Endothelial cell of umbilical vein (primary cell): ENCODE measurements at regions not wholly inside any gene's neighbourhood (a gene's known extent, or its start where the extent isn't known, plus 50 kb on each side); places are given as distances from the start of the nearest gene placed in this dataset.

Experiments used
- BruUV-seq: library from RNA; stranded (reverse); fragments of 400-500 nt; replicated peaks from 2 replicates; lab custom pipeline; 2021; lab: Mats Ljungman, UMichigan
- CTCF ChIA-PET: fragments of 300-600, 350-600 bp; sonication (Branson Sonifier 250); formaldehyde crosslinking; loops from one replicate; lab custom pipeline; 2021; ENCODE audit warnings: antibody characterized with exemption, inconsistent platforms; lab: Charles Lee
- POLR2A ChIA-PET: fragments of 300-600, 350-600 bp; sonication (Branson Sonifier 250); formaldehyde crosslinking; loops from one replicate; lab custom pipeline; 2021; ENCODE audit warnings: antibody characterized with exemption, inconsistent platforms; lab: Charles Lee
- DNase-seq: peaks from one replicate; pipeline ENCODE4 v3.0.0-alpha.2; 2011; ENCODE audit warnings: low read depth, low spot score
- FAIRE-seq: peaks from 2 replicates; lab custom pipeline; 2011; peaks lifted over from hg19 to GRCh38; lab: Jason Lieb, UNC
- H2AFZ ChIP-seq: 2 replicates; pipeline ENCODE4 v1.6.0; 2012; ENCODE audit warnings: low read depth, low read length, control low read depth, inconsistent platforms
- H3K27ac ChIP-seq: 2 replicates; pipeline ENCODE4 v1.5.1; 2011; ENCODE audit warnings: low read depth, mild to moderate bottlenecking, control low read depth, low read length, moderate library complexity; ENCODE audit not compliant: insufficient read depth
- H3K27me3 ChIP-seq, 2 experiments: 2 replicates each; pipeline versions ENCODE4 v1.6.0 to v1.6.1; 2011; ENCODE audit warnings: low read length in 2 of 2, mixed read lengths in 1 of 2; ENCODE audit not compliant: control insufficient read depth in 2 of 2, insufficient read depth in 2 of 2
- H3K36me3 ChIP-seq, 2 experiments: 2 replicates in 1 of 2; 3 replicates in 1 of 2; pipeline ENCODE4 v1.5.1; 2011; ENCODE audit warnings: low read length in 2 of 2, mild to moderate bottlenecking in 1 of 2, moderate library complexity in 1 of 2; ENCODE audit not compliant: control insufficient read depth in 2 of 2, insufficient read depth in 2 of 2; ENCODE audit errors: extremely low read depth in 1 of 2
- H3K4me1 ChIP-seq: 3 replicates; pipeline ENCODE4 v1.5.1; 2011; ENCODE audit warnings: mild to moderate bottlenecking, low read length; ENCODE audit not compliant: control insufficient read depth, insufficient read depth; ENCODE audit errors: extremely low read depth
- H3K4me2 ChIP-seq: 2 replicates; pipeline ENCODE4 v1.6.1; 2011; ENCODE audit warnings: low read length, control low read depth, mixed read lengths; ENCODE audit not compliant: insufficient read depth
- H3K4me3 ChIP-seq, 3 experiments: fragments of 200-600 bp in 1 of 3; sonication (generic), shearing (Covaris generic) in 1 of 3; replicated peaks in 1 of 3; 2 replicates each; pipeline ENCODE4 v1.5.1; 2011 to 2016; ENCODE audit warnings: control low read depth in 3 of 3, low read length in 3 of 3, mild to moderate bottlenecking in 2 of 3, inconsistent platforms in 1 of 3, low read depth in 1 of 3, moderate library complexity in 1 of 3; ENCODE audit not compliant: insufficient read depth in 1 of 3
- H3K79me2 ChIP-seq: 2 replicates; pipeline ENCODE4 v1.6.0; 2012; ENCODE audit warnings: low read length, inconsistent platforms; ENCODE audit not compliant: control insufficient read depth, insufficient read depth
- H3K9ac ChIP-seq: replicated peaks from 2 replicates; pipeline ENCODE3; 2011; ENCODE audit warnings: low read length, control low read depth; ENCODE audit not compliant: insufficient read depth; ENCODE audit errors: extremely low read depth
- H3K9me1 ChIP-seq: replicated peaks from 3 replicates; pipeline ENCODE4 v1.6.0; 2011; ENCODE audit warnings: mild to moderate bottlenecking, low read length; ENCODE audit not compliant: control insufficient read depth, insufficient read depth; ENCODE audit errors: extremely low read depth
- H3K9me3 ChIP-seq: replicated peaks from 2 replicates; pipeline ENCODE4 v1.5.1; 2012; ENCODE audit warnings: low read length, inconsistent platforms; ENCODE audit not compliant: control insufficient read depth, insufficient read depth
- H4K20me1 ChIP-seq: replicated peaks from 2 replicates; pipeline ENCODE3; 2011; ENCODE audit warnings: mild to moderate bottlenecking, low read length; ENCODE audit not compliant: control insufficient read depth, insufficient read depth; ENCODE audit errors: extremely low read depth
- EZH2 ChIP-seq: IDR thresholded peaks from 2 replicates; pipeline ENCODE4 v1.6.1; 2012; ENCODE audit warnings: borderline replicate concordance, low read depth, mild to moderate bottlenecking, moderate library complexity, low read length, inconsistent platforms; ENCODE audit not compliant: severe bottlenecking
- FOS ChIP-seq: IDR thresholded peaks from 2 replicates; pipeline ENCODE4 v1.6.1; 2011; ENCODE audit warnings: mild to moderate bottlenecking, low read length, moderate library complexity, borderline replicate concordance; ENCODE audit not compliant: insufficient read depth
- GATA2 ChIP-seq: IDR thresholded peaks from 2 replicates; pipeline ENCODE4 v1.7.0; 2011; ENCODE audit warnings: low read depth, mild to moderate bottlenecking, moderate library complexity, mixed read lengths, low read length; ENCODE audit not compliant: insufficient read length, insufficient read depth
- JUN ChIP-seq: IDR thresholded peaks from 2 replicates; pipeline ENCODE4 v1.6.1; 2011; ENCODE audit warnings: borderline replicate concordance, low read depth; ENCODE audit not compliant: insufficient read length, insufficient read depth
- MAX ChIP-seq: IDR thresholded peaks from 2 replicates; pipeline ENCODE4 v1.6.1; 2011; ENCODE audit not compliant: insufficient read depth, insufficient read length
- MYC ChIP-seq: IDR thresholded peaks from one replicate; pipeline ENCODE4 v1.6.1; 2011; ENCODE audit warnings: mild to moderate bottlenecking, low read depth, low read length
- POLR2A ChIP-seq: IDR thresholded peaks from 2 replicates; pipeline ENCODE4 v1.6.1; 2012; ENCODE audit warnings: low read depth, mild to moderate bottlenecking, control low read depth, low read length
- POLR2AphosphoS5 ChIP-seq: IDR thresholded peaks from 2 replicates; pipeline ENCODE4 v1.6.1; 2012; ENCODE audit warnings: low read depth, mild to moderate bottlenecking, control low read depth, low read length, moderate library complexity; ENCODE audit not compliant: insufficient read depth
- dilution Hi-C: fragments of 300-500 bp; cut with MboI; formaldehyde crosslinking; loops from one replicate; pipeline ENCODE4 v1.15.0; 2019; ENCODE audit warnings: low sequenced_read_pairs; ENCODE audit not compliant: extremely low pct_ligation_motif_present
- intact Hi-C: fragments of 100-400 bp; cut with micrococcal nuclease; formaldehyde crosslinking; loops from one replicate; pipeline ENCODE4 v1.10.0; 2022
- TF ChIP-seq, protein P1 (sequence below), 2 donors: IDR thresholded peaks; 1 replicate in 1 of 2; 2 replicates in 1 of 2; pipeline ENCODE4 v1.5.1; 2011; ENCODE audit warnings: low read length in 2 of 2, mild to moderate bottlenecking in 2 of 2, moderate library complexity in 2 of 2, control low read depth in 1 of 2, inconsistent platforms in 1 of 2, low read depth in 1 of 2; ENCODE audit not compliant: insufficient read depth in 1 of 2; ENCODE audit errors: extremely low read depth in 1 of 2

DNA sequence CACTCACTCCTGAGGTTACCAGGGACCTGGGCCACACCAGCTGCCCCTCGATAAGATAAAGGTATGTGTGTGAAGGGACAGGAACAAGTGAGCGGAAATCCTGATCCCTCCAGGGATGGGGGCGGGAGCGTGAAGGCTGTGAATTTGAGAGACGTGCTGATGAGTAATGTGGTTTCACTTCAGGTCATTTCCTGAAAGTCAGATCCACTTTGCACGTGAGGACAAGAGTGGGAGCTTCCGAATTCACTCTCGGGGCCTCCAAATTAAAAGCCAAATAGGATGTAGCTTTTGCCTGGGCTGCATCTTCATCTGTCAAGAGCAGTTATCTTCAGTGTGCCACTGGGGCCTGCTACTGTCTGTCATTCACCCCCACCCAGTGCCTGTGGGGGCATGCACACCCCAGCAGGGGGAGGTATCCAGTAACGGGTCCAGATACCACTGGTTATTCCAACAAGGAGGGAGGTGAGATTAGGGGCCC is 87.4 kb upstream of the LHX1 start:
- no peak overlapping the region for H3K4me3 ChIP-seq
- intact Hi-C loops = loop anchor here (2.0 to 5.0 kb wide), 2 partner anchors 82 to 99 kb away; partner anchors contain the start of gene AATF
- no peaks in the 10 kb centered on the region for H3K27me3 ChIP-seq
- CTCF ChIA-PET = interaction anchor here (1.9 kb wide), 1 partner anchor 9 kb away, joined by 6 read pairs; no protein-coding TSS in a partner anchor
- no peaks in the 10 kb centered on the region for H3K9me3 ChIP-seq
- no peaks in the 10 kb centered on the region for H4K20me1 ChIP-seq
- H2AFZ ChIP-seq = peak overlapping the region; percentile 53
- no peak for FAIRE-seq
- no peaks in the 10 kb centered on the region for H3K79me2 ChIP-seq
- TF ChIP-seq GATA2 (peak; percentile 81), POLR2A (no peak), JUN (peak; percentile 59), FOS (peak; percentile 56), POLR2AphosphoS5 (peak; percentile 86), MAX (no peak), EZH2 (no peak), MYC (no peak)
- TF ChIP-seq, protein P1, sequence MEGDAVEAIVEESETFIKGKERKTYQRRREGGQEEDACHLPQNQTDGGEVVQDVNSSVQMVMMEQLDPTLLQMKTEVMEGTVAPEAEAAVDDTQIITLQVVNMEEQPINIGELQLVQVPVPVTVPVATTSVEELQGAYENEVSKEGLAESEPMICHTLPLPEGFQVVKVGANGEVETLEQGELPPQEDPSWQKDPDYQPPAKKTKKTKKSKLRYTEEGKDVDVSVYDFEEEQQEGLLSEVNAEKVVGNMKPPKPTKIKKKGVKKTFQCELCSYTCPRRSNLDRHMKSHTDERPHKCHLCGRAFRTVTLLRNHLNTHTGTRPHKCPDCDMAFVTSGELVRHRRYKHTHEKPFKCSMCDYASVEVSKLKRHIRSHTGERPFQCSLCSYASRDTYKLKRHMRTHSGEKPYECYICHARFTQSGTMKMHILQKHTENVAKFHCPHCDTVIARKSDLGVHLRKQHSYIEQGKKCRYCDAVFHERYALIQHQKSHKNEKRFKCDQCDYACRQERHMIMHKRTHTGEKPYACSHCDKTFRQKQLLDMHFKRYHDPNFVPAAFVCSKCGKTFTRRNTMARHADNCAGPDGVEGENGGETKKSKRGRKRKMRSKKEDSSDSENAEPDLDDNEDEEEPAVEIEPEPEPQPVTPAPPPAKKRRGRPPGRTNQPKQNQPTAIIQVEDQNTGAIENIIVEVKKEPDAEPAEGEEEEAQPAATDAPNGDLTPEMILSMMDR (IDR thresholded peaks at IDR 0.05; ENCODE audit: extremely low read depth in 1 of 2, insufficient read depth in 1 of 2, low read depth in 1 of 2, low read length in 2 of 2) = peak in 1 of 2 donors; percentile 33
- peak overlapping the region; percentile 22 for H3K9ac ChIP-seq
- H3K36me3 ChIP-seq = no peaks in the 10 kb centered on the region
- H3K4me1 ChIP-seq = peaks cover 46% of the 10 kb centered on the region
- H3K4me2 ChIP-seq = peak overlapping the region; percentile 64
- POLR2A ChIA-PET = no interaction called here
- no peaks in the 10 kb centered on the region for H3K9me1 ChIP-seq
- no TSS peak for BruUV-seq
- peak overlapping the region; percentile 97 for H3K27ac ChIP-seq
- dilution Hi-C loops = no loop called here
- DNase-seq = peak; percentile 59
